IMR-90 (cell line): ENCODE measurements at regions not wholly inside any gene's neighbourhood (a gene's known extent, or its start where the extent isn't known, plus 50 kb on each side); places are given as distances from the start of the nearest gene placed in this dataset.

Experiments used
- ATAC-seq: fragments of 200-7000 bp; cut with Tn5 transposase; 2 replicates; pipeline ENCODE4 v1.9.1; 2020; ENCODE audit warnings: low read depth, mild to moderate bottlenecking, moderate library complexity
- BruUV-seq: library from RNA; stranded (reverse); fragments of 400-500 nt; replicated peaks from 2 replicates; lab custom pipeline; 2021; lab: Mats Ljungman, UMichigan
- CTCF ChIA-PET: fragments of 300-600 bp; formaldehyde crosslinking; extraction: SDS; loops from one replicate; lab custom pipeline; 2021; ENCODE audit warnings: antibody characterized with exemption; lab: Yijun Ruan, JAX
- POLR2A ChIA-PET: fragments of 300-600 bp; sonication (Branson Sonifier 250); formaldehyde crosslinking; loops from one replicate; lab custom pipeline; 2022; ENCODE audit warnings: antibody characterized with exemption; ENCODE audit not compliant: unreplicated experiment; lab: Charles Lee
- DNase-seq: peaks from one replicate; pipeline ENCODE4 v3.0.0; 2013
- H2AFZ ChIP-seq: replicated peaks from 2 replicates; pipeline ENCODE3; 2013; ENCODE audit warnings: low read length, mild to moderate bottlenecking; ENCODE audit not compliant: poor library complexity
- H2AK5ac ChIP-seq: 2 replicates; pipeline ENCODE4 v1.6.1; 2013; ENCODE audit warnings: low read depth, low read length, inconsistent platforms
- H2AK9ac ChIP-seq: replicated peaks from 2 replicates; pipeline ENCODE3; 2013; ENCODE audit warnings: mild to moderate bottlenecking, low read depth, low read length, moderate library complexity; ENCODE audit not compliant: poor library complexity
- H2BK120ac ChIP-seq: 2 replicates; pipeline ENCODE4 v1.6.1; 2013; ENCODE audit warnings: low read depth, low read length, inconsistent platforms
- H2BK15ac ChIP-seq: 3 replicates; pipeline ENCODE4 v1.6.1; 2013; ENCODE audit warnings: low read depth, low read length, inconsistent platforms
- H2BK20ac ChIP-seq: 2 replicates; pipeline ENCODE4 v1.6.1; 2013; ENCODE audit warnings: low read depth, mild to moderate bottlenecking, inconsistent platforms, low read length, moderate library complexity
- H2BK5ac ChIP-seq: 2 replicates; pipeline ENCODE4 v1.6.1; 2013; ENCODE audit warnings: mild to moderate bottlenecking, low read depth, low read length, inconsistent platforms; ENCODE audit not compliant: poor library complexity, severe bottlenecking
- H3K14ac ChIP-seq: replicated peaks from 2 replicates; pipeline ENCODE4 v1.6.1; 2013; ENCODE audit warnings: low read depth, low read length, inconsistent platforms
- H3K18ac ChIP-seq: 2 replicates; pipeline ENCODE4 v1.6.1; 2013; ENCODE audit warnings: low read depth, low read length, control low read depth
- H3K23ac ChIP-seq: 2 replicates; pipeline ENCODE4 v1.6.1; 2013; ENCODE audit warnings: low read depth, low read length, inconsistent platforms
- H3K27ac ChIP-seq: 2 replicates; pipeline ENCODE4 v1.5.1; 2013; ENCODE audit warnings: mild to moderate bottlenecking, control low read depth, low read length; ENCODE audit not compliant: insufficient read depth
- H3K27me3 ChIP-seq: 2 replicates; pipeline ENCODE4 v1.6.1; 2013; ENCODE audit warnings: low read length; ENCODE audit not compliant: control insufficient read depth, insufficient read depth
- H3K36me3 ChIP-seq: 2 replicates; pipeline ENCODE4 v1.6.1; 2013; ENCODE audit warnings: low read length, mixed read lengths; ENCODE audit not compliant: control insufficient read depth, insufficient read depth
- H3K4ac ChIP-seq: 2 replicates; pipeline ENCODE4 v1.6.1; 2013; ENCODE audit warnings: low read depth, low read length, inconsistent platforms
- H3K4me1 ChIP-seq: 2 replicates; pipeline ENCODE4 v1.6.1; 2013; ENCODE audit warnings: low read length, mixed read lengths; ENCODE audit not compliant: control insufficient read depth, insufficient read depth
- H3K4me2 ChIP-seq: 2 replicates; pipeline ENCODE4 v1.6.1; 2013; ENCODE audit warnings: low read depth, mild to moderate bottlenecking, control low read depth, low read length, moderate library complexity
- H3K4me3 ChIP-seq: 2 replicates; pipeline ENCODE4 v1.5.1; 2013; ENCODE audit warnings: low read depth, mild to moderate bottlenecking, control low read depth, low read length, moderate library complexity; ENCODE audit not compliant: insufficient read depth
- H3K56ac ChIP-seq: 2 replicates; pipeline ENCODE4 v1.6.1; 2013; ENCODE audit warnings: low read length, inconsistent platforms; ENCODE audit not compliant: insufficient read depth; ENCODE audit errors: extremely low read depth
- H3K79me1 ChIP-seq, 2 experiments: 2 replicates each; pipeline ENCODE4 v1.6.1; 2013; ENCODE audit warnings: low read length in 2 of 2, inconsistent platforms in 1 of 2, low read depth in 1 of 2
- H3K9ac ChIP-seq: 2 replicates; pipeline ENCODE4 v1.6.1; 2013; ENCODE audit warnings: low read depth, low read length, control low read depth
- H3K9me1 ChIP-seq: 2 replicates; pipeline ENCODE4 v1.6.1; 2013; ENCODE audit warnings: low read length, inconsistent platforms; ENCODE audit not compliant: insufficient read depth
- H3K9me3 ChIP-seq: 2 replicates; pipeline ENCODE4 v1.6.1; 2013; ENCODE audit warnings: low read length; ENCODE audit not compliant: control insufficient read depth, insufficient read depth
- H4K20me1 ChIP-seq: 2 replicates; pipeline ENCODE4 v1.6.1; 2013; ENCODE audit warnings: low read length, inconsistent platforms; ENCODE audit not compliant: insufficient read depth
- H4K5ac ChIP-seq: 2 replicates; pipeline ENCODE4 v1.6.1; 2013; ENCODE audit warnings: mild to moderate bottlenecking, low read depth, low read length, control low read depth
- H4K8ac ChIP-seq, 2 experiments: 2 replicates each; pipeline ENCODE4 v1.6.1; 2013; ENCODE audit warnings: low read depth in 2 of 2, low read length in 2 of 2, control low read depth in 1 of 2, inconsistent platforms in 1 of 2
- H4K91ac ChIP-seq: 2 replicates; pipeline ENCODE4 v1.6.1; 2013; ENCODE audit warnings: low read depth, low read length, inconsistent platforms; ENCODE audit not compliant: insufficient read depth
- CEBPB ChIP-seq: IDR thresholded peaks from 2 replicates; pipeline ENCODE4 v1.6.1; 2012; ENCODE audit warnings: low read depth, low read length, improper control_type of control experiment
- FOS ChIP-seq: fragments of 150-350 bp; IDR thresholded peaks from 2 replicates; pipeline ENCODE4 v1.6.1; 2016; ENCODE audit warnings: low read depth, low read length
- MAFK ChIP-seq: IDR thresholded peaks from 2 replicates; pipeline ENCODE4 v1.6.1; 2012; ENCODE audit warnings: low read depth, low read length, improper control_type of control experiment
- MAZ ChIP-seq: IDR thresholded peaks from 2 replicates; pipeline ENCODE4 v1.6.1; 2012; ENCODE audit warnings: low read depth, mild to moderate bottlenecking, low read length, improper control_type of control experiment, moderate library complexity, borderline replicate concordance
- MXI1 ChIP-seq: IDR thresholded peaks from 2 replicates; pipeline ENCODE4 v1.6.1; 2012; ENCODE audit warnings: low read depth, mild to moderate bottlenecking, low read length, moderate library complexity, borderline replicate concordance
- NFE2L2 ChIP-seq: fragments of 150-350 bp; IDR thresholded peaks from 2 replicates; pipeline ENCODE4 v1.6.1; 2016; ENCODE audit warnings: low read depth, mild to moderate bottlenecking, low read length
- RAD21 ChIP-seq: IDR thresholded peaks from 2 replicates; pipeline ENCODE4 v1.6.1; 2012; ENCODE audit warnings: low read length, improper control_type of control experiment
- RCOR1 ChIP-seq: IDR thresholded peaks from 2 replicates; pipeline ENCODE4 v1.6.1; 2012; ENCODE audit warnings: mild to moderate bottlenecking, low read length, improper control_type of control experiment; ENCODE audit not compliant: insufficient replicate concordance
- RFX5 ChIP-seq: IDR thresholded peaks from 2 replicates; pipeline ENCODE4 v1.8.0; 2012; ENCODE audit warnings: low read depth, mild to moderate bottlenecking, low read length, moderate library complexity
- SMC3 ChIP-seq: fragments of 150-350 bp; IDR thresholded peaks from 2 replicates; pipeline ENCODE4 v1.6.1; 2016; ENCODE audit warnings: low read depth, mild to moderate bottlenecking, antibody characterized with exemption, low read length, moderate library complexity
- WGBS, 2 experiments: methylation state at CpG; one replicate each; pipeline versions ENCODE4 v1.1.5 to v1.1.7; 2013; ENCODE audit warnings: missing lambda C conversion rate in 2 of 2; ENCODE audit not compliant: insufficient read length in 1 of 2; ENCODE audit errors: extremely low coverage in 2 of 2; 5-methylcytosine and 5-hydroxymethylcytosine counted together
- dilution Hi-C: fragments of 300-500 bp; cut with HindIII; formaldehyde crosslinking; loops from one replicate; pipeline ENCODE4 v1.14.3; 2018; ENCODE audit warnings: low sequenced_read_pairs; ENCODE audit not compliant: unreplicated experiment
- in situ Hi-C: fragments of 300-500 bp; cut with MboI; formaldehyde crosslinking; loops from 3 replicates; pipeline ENCODE4 v1.14.3; 2019; ENCODE audit warnings: low sequenced_read_pairs, inconsistent platforms, mixed read lengths
- intact Hi-C: fragments of 100-400 bp; cut with micrococcal nuclease; formaldehyde crosslinking; loops from 2 replicates; pipeline ENCODE4 v1.10.0; 2022
- TF ChIP-seq, protein P1 (sequence below): conservative IDR thresholded peaks from 2 replicates; pipeline ENCODE4 v1.5.1; 2012; ENCODE audit warnings: mild to moderate bottlenecking, low read depth, low read length, improper control_type of control experiment
- TF ChIP-seq, protein P2 (sequence below): fragments of 150-350 bp; IDR thresholded peaks from 2 replicates; pipeline ENCODE4 v1.6.1; 2017; ENCODE audit warnings: mild to moderate bottlenecking, antibody characterized with exemption, low read length, low read depth
- TF ChIP-seq, protein P3 (sequence below): fragments of 150-350 bp; IDR thresholded peaks from 2 replicates; pipeline ENCODE4 v1.6.1; 2016; ENCODE audit warnings: low read depth, mild to moderate bottlenecking, low read length, moderate library complexity, borderline replicate concordance

DNA sequence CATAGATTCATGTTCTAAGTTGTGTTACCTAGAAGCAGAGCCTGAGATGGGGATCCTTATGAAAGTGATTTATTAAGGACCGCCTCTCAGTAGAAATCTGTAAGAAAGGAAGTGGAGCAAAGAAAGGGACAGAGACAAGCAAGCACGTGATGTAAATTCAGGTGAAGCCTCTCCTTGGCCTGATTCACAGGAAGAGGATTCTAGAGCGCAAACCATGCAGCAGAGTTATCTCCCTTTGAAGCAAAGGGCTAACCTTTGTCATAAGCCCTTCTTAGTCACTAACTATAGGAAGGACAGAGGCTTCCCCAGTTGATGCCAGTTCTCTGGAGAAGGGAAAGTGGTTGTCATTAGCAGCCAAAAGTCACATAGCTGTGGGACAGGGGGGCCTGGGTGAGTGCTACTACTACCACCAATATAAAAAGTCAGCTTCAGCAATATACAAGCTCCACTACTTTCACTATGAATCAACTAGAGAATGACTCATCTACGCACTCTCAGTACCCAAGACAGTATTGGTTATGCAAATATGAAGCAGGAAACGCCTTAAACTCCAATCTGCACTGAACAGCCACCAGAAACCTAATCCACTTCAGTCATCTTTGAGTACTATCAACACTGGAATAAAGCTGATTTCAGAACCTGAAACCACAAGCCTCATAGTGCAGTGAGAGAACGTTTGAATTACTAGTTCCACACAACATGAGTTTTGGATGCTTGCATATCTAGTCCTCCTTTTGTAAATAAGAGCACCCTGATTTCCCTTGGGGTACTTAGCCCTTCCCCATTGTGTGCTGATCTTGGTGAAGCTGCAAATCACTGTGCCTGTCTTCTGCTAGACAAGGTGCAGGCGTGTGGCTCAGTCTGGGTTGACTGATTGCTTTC, 162.7 kb downstream of the ZNF608 start:
- Histone ChIP-seq H3K4ac (no peak overlapping the region), H2AK5ac (peak overlapping the region; percentile 30; the same call in 1 of the 2 replicates), H3K4me2 (peak overlapping the region; percentile 28; the same call in 1 of the 2 replicates), H4K8ac (no peak overlapping the region), H2AK9ac (no peak overlapping the region), H4K91ac (no peak overlapping the region), H3K18ac (no peak overlapping the region), H3K79me1 (no peaks in the 10 kb centered on the region), H3K27me3 (no peaks in the 10 kb centered on the region), H3K9me1 (no peaks in the 10 kb centered on the region; the same call in 1 of the 2 replicates), H3K4me3 (no peak overlapping the region), H4K20me1 (no peaks in the 10 kb centered on the region), H3K27ac (no peak overlapping the region), H3K56ac (no peak overlapping the region), H3K23ac (no peak overlapping the region), H3K4me1 (peaks cover 4% of the 10 kb centered on the region), H3K36me3 (no peaks in the 10 kb centered on the region), H3K9ac (no peak overlapping the region), H4K5ac (no peak overlapping the region), H2AFZ (no peak overlapping the region), H2BK120ac (no peak overlapping the region), H3K14ac (no peak overlapping the region), H2BK15ac (0 out of 3 replicates have a peak overlapping the region, but pooled peaks have one; percentile 4), H3K9me3 (no peaks in the 10 kb centered on the region), H2BK5ac (no peak overlapping the region), H2BK20ac (peak overlapping the region; percentile 43; the same call in 1 of the 2 replicates)
- CTCF ChIA-PET: no interaction called here
- dilution Hi-C loops: no loop called here
- no TSS peak for BruUV-seq
- DNase-seq: peak; percentile 95
- intact Hi-C loops: no loop called here
- TF ChIP-seq NFE2L2 (no peak), RFX5 (no peak), MXI1 (no peak), SMC3 (no peak), RAD21 (no peak), CEBPB (peak; percentile 56), MAZ (no peak), FOS (peak; percentile 81), MAFK (peak; percentile 57; the same call in 1 of the 2 replicates), RCOR1 (no peak)
- TF ChIP-seq, protein P1, sequence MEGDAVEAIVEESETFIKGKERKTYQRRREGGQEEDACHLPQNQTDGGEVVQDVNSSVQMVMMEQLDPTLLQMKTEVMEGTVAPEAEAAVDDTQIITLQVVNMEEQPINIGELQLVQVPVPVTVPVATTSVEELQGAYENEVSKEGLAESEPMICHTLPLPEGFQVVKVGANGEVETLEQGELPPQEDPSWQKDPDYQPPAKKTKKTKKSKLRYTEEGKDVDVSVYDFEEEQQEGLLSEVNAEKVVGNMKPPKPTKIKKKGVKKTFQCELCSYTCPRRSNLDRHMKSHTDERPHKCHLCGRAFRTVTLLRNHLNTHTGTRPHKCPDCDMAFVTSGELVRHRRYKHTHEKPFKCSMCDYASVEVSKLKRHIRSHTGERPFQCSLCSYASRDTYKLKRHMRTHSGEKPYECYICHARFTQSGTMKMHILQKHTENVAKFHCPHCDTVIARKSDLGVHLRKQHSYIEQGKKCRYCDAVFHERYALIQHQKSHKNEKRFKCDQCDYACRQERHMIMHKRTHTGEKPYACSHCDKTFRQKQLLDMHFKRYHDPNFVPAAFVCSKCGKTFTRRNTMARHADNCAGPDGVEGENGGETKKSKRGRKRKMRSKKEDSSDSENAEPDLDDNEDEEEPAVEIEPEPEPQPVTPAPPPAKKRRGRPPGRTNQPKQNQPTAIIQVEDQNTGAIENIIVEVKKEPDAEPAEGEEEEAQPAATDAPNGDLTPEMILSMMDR: no peak
- TF ChIP-seq, protein P2, sequence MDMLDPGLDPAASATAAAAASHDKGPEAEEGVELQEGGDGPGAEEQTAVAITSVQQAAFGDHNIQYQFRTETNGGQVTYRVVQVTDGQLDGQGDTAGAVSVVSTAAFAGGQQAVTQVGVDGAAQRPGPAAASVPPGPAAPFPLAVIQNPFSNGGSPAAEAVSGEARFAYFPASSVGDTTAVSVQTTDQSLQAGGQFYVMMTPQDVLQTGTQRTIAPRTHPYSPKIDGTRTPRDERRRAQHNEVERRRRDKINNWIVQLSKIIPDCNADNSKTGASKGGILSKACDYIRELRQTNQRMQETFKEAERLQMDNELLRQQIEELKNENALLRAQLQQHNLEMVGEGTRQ: no peak
- TF ChIP-seq, protein P3, sequence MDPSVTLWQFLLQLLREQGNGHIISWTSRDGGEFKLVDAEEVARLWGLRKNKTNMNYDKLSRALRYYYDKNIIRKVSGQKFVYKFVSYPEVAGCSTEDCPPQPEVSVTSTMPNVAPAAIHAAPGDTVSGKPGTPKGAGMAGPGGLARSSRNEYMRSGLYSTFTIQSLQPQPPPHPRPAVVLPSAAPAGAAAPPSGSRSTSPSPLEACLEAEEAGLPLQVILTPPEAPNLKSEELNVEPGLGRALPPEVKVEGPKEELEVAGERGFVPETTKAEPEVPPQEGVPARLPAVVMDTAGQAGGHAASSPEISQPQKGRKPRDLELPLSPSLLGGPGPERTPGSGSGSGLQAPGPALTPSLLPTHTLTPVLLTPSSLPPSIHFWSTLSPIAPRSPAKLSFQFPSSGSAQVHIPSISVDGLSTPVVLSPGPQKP: no peak
- POLR2A ChIA-PET: no interaction called here
- 94% methylated on average over 2 of the region's 7 CpGs; no CpG with 5 or more reads in 1 of the 2 experiments for WGBS, 2 experiments
- ATAC-seq: peak; percentile 98
- in situ Hi-C loops: no loop called here
